Endodermal cell (in vitro differentiated cells): ENCODE measurements at regions not wholly inside any gene's neighbourhood (a gene's known extent, or its start where the extent isn't known, plus 50 kb on each side); places are given as distances from the start of the nearest gene placed in this dataset.
"Not testable (repeated sequence)": the region's sequence is repeated elsewhere in the genome, so short reads cannot be mapped to it uniquely, and the experiment has no call there.

Experiments
- DNase-seq: peaks from one replicate; pipeline ENCODE4 v3.0.0-alpha.2; 2017
- H3K27ac ChIP-seq: 2 replicates; pipeline ENCODE4 v1.5.1; 2013; ENCODE audit warnings: mild to moderate bottlenecking, low read depth, low read length, moderate library complexity
- H3K27me3 ChIP-seq: 2 replicates; pipeline ENCODE4 v1.6.1; 2013; ENCODE audit warnings: mild to moderate bottlenecking, low read length, moderate library complexity; ENCODE audit not compliant: insufficient read depth, control insufficient read depth, poor library complexity, severe bottlenecking
- H3K36me3 ChIP-seq: 2 replicates; pipeline ENCODE4 v1.7.0; 2013; ENCODE audit warnings: mild to moderate bottlenecking, low read length, moderate library complexity; ENCODE audit not compliant: control insufficient read depth, insufficient read depth
- H3K4me1 ChIP-seq: one replicate; pipeline ENCODE4 v1.7.0; 2013; ENCODE audit warnings: low read length; ENCODE audit not compliant: control insufficient read depth, insufficient read depth
- H3K4me3 ChIP-seq: 2 replicates; pipeline ENCODE4 v1.5.1; 2013; ENCODE audit warnings: mild to moderate bottlenecking, low read length, moderate library complexity
- H3K9ac ChIP-seq: 2 replicates; pipeline ENCODE4 v1.6.1; 2013; ENCODE audit warnings: mild to moderate bottlenecking, low read length, moderate library complexity; ENCODE audit not compliant: poor library complexity, severe bottlenecking; ENCODE audit errors: extremely low read depth
- H3K9me3 ChIP-seq: 2 replicates; pipeline ENCODE4 v1.6.1; 2013; ENCODE audit warnings: mild to moderate bottlenecking, low read length, moderate library complexity; ENCODE audit not compliant: control insufficient read depth
- H3K27ac Mint-ChIP-seq: 2 replicates; pipeline ENCODE4 v1.8.0; 2020; ENCODE audit warnings: mixed read lengths
- H3K27me3 Mint-ChIP-seq: 2 replicates; pipeline ENCODE4 v1.8.0; 2021; ENCODE audit warnings: mild to moderate bottlenecking, mixed read lengths; ENCODE audit not compliant: insufficient read depth
- H3K36me3 Mint-ChIP-seq: 2 replicates; pipeline ENCODE4 v1.8.0; 2020; ENCODE audit warnings: low read depth, mixed read lengths
- H3K4me1 Mint-ChIP-seq: 2 replicates; pipeline ENCODE4 v1.8.0; 2020; ENCODE audit warnings: mixed read lengths
- H3K4me3 Mint-ChIP-seq: 2 replicates; pipeline ENCODE4 v1.8.0; 2020; ENCODE audit warnings: mild to moderate bottlenecking, moderate library complexity, mixed read lengths
- H3K9me3 Mint-ChIP-seq: 2 replicates; pipeline ENCODE4 v1.8.0; 2020; ENCODE audit warnings: mild to moderate bottlenecking, mixed read lengths
- CTCF ChIP-seq: fragments of 200-600 bp; sonication (generic); conservative IDR thresholded peaks from 2 replicates; pipeline ENCODE4 v1.5.0; 2021; ENCODE audit warnings: antibody characterized with exemption, mild to moderate bottlenecking
- WGBS, 2 experiments: methylation state at CpG; one replicate each; pipeline versions ENCODE4 v1.1.5 to v1.1.7; 2013; ENCODE audit warnings: missing lambda C conversion rate in 2 of 2, mixed read lengths in 1 of 2; ENCODE audit not compliant: insufficient coverage in 1 of 2, insufficient read length in 1 of 2; 5-methylcytosine and 5-hydroxymethylcytosine counted together

GRCh38 chr1:113307771-113308445, 82.4 kb upstream of the MAGI3 start:
- no peak overlapping the region for H3K27ac Mint-ChIP-seq
- 60 to 74% methylated on average over 2 to 3 of the region's 3 CpGs for WGBS, 2 experiments

GRCh38 chr1:113312651-113313050, 77.7 kb upstream of the MAGI3 start:
- not testable (repeated sequence) for H3K36me3 ChIP-seq, H3K4me3 ChIP-seq, H3K9ac ChIP-seq, H3K36me3 Mint-ChIP-seq, H3K27ac ChIP-seq, H3K4me1 ChIP-seq, H3K4me3 Mint-ChIP-seq, H3K27me3 ChIP-seq, H3K4me1 Mint-ChIP-seq, H3K27ac Mint-ChIP-seq, DNase-seq
- H3K9me3 ChIP-seq = peaks cover 11% of the 10 kb centered on the region
- Mint-ChIP-seq H3K9me3 (peaks cover 20% of the 10 kb centered on the region), H3K27me3 (peaks cover 16% of the 10 kb centered on the region)
- no CpG with 5 or more reads among the region's 1 CpG for WGBS, 2 experiments

More at GRCh38 chr1:113307771-113308445, 82.4 kb upstream of the MAGI3 start:
- no peak for DNase-seq
- no peak overlapping the region for H3K4me3 Mint-ChIP-seq
- H3K4me1 Mint-ChIP-seq = peaks cover 22% of the 10 kb centered on the region
- H3K27me3 ChIP-seq = peaks cover 7% of the 10 kb centered on the region
- H3K9me3 ChIP-seq = peaks cover 7% of the 10 kb centered on the region
- H3K9me3 Mint-ChIP-seq = peaks cover 6% of the 10 kb centered on the region
- H3K27me3 Mint-ChIP-seq = peaks cover 16% of the 10 kb centered on the region
- TF ChIP-seq CTCF = no peak
- H3K27ac ChIP-seq = no peak overlapping the region
- no peaks in the 10 kb centered on the region for H3K36me3 Mint-ChIP-seq
- H3K9ac ChIP-seq = no peak overlapping the region
- H3K4me1 ChIP-seq = peaks cover 8% of the 10 kb centered on the region
- no peaks in the 10 kb centered on the region for H3K36me3 ChIP-seq
- peak overlapping the region; percentile 21 for H3K4me3 ChIP-seq

- Mint-ChIP-seq H3K4me3 (no peak overlapping the region), H3K9me3 (peaks cover 24% of the 10 kb centered on the region), H3K4me1 (no peaks in the 10 kb centered on the region), H3K36me3 (no peaks in the 10 kb centered on the region), H3K27ac (no peak overlapping the region), H3K27me3 (peaks cover 13% of the 10 kb centered on the region)
- TF ChIP-seq CTCF = no peak
- no peak overlapping the region for H3K9ac ChIP-seq
- DNase-seq = no peak
- H3K36me3 ChIP-seq = no peaks in the 10 kb centered on the region
- H3K27me3 ChIP-seq = peaks cover 7% of the 10 kb centered on the region
- H3K4me1 ChIP-seq = no peaks in the 10 kb centered on the region
- H3K27ac ChIP-seq = no peak overlapping the region
- no peak overlapping the region for H3K4me3 ChIP-seq
- H3K9me3 ChIP-seq = peaks cover 7% of the 10 kb centered on the region
- 100% methylated on average over 1 of the region's 3 CpGs; no CpG with 5 or more reads in 1 of the 2 experiments for WGBS, 2 experiments
Measured at GRCh38 chr1:113314600-113314999, 75.7 kb upstream of the MAGI3 start.

- H3K9ac ChIP-seq = no peak overlapping the region
- DNase-seq = no peak
- Mint-ChIP-seq H3K9me3 (peaks cover 9% of the 10 kb centered on the region), H3K4me3 (no peak overlapping the region), H3K36me3 (no peaks in the 10 kb centered on the region), H3K27me3 (no peaks in the 10 kb centered on the region), H3K4me1 (peaks cover 5% of the 10 kb centered on the region), H3K27ac (no peak overlapping the region)
- peaks cover 5% of the 10 kb centered on the region for H3K4me1 ChIP-seq
- H3K4me3 ChIP-seq = no peak overlapping the region
- no peaks in the 10 kb centered on the region for H3K9me3 ChIP-seq
- no peak overlapping the region for H3K27ac ChIP-seq
- H3K36me3 ChIP-seq = no peaks in the 10 kb centered on the region
- no peaks in the 10 kb centered on the region for H3K27me3 ChIP-seq
- TF ChIP-seq CTCF = no peak
Measured at GRCh38 chr1:113320272-113320671, 70.0 kb upstream of the MAGI3 start.
